GM12878 (cell line): ENCODE measurements at regions not wholly inside any gene's neighbourhood (a gene's known extent, or its start where the extent isn't known, plus 50 kb on each side); places are given as distances from the start of the nearest gene placed in this dataset.

Source experiments
- ATAC-seq: fragments of 200-7000 bp; cut with Tn5 transposase; 3 replicates; pipeline ENCODE4 v1.9.1; 2020; ENCODE audit warnings: mild to moderate bottlenecking, moderate library complexity
- BruUV-seq: library from RNA; stranded (reverse); fragments of 400-500 nt; replicated peaks from 2 replicates; lab custom pipeline; 2021; lab: Mats Ljungman, UMichigan
- CTCF ChIA-PET: fragments of 300-600 bp; sonication (Branson Sonifier 250); formaldehyde crosslinking; extraction: SDS; loops from one replicate; lab custom pipeline; 2021; ENCODE audit warnings: inconsistent platforms; lab: Yijun Ruan, JAX
- POLR2A ChIA-PET: fragments of 350-600 bp; formaldehyde crosslinking; extraction: SDS; loops from one replicate; lab custom pipeline; 2021; ENCODE audit warnings: inconsistent platforms; lab: Charles Lee
- RAD21 ChIA-PET: fragments of 300-600 bp; sonication (Branson Sonifier 250); formaldehyde crosslinking; loops from one replicate; lab custom pipeline; 2023; ENCODE audit warnings: antibody characterized with exemption; ENCODE audit not compliant: unreplicated experiment; lab: Charles Lee
- SMC1A ChIA-PET: fragments of 300-600 bp; sonication (Branson Sonifier 250); formaldehyde crosslinking; loops from one replicate; lab custom pipeline; 2023; ENCODE audit not compliant: unreplicated experiment, uncharacterized antibody; lab: Charles Lee
- DNase-seq: peaks from one replicate; pipeline ENCODE4 v3.0.0-alpha.2; 2011; ENCODE audit warnings: low read depth, low spot score
- FAIRE-seq: peaks from 3 replicates; lab custom pipeline; 2011; peaks lifted over from hg19 to GRCh38; lab: Jason Lieb, UNC
- H2AFZ ChIP-seq: 2 replicates; pipeline ENCODE4 v1.6.0; 2011; ENCODE audit warnings: low read depth, low read length, control low read depth; ENCODE audit not compliant: control insufficient read depth
- H3K27ac ChIP-seq: 2 replicates; pipeline ENCODE4 v1.5.1; 2011; ENCODE audit warnings: control low read depth; ENCODE audit not compliant: control insufficient read depth, insufficient read depth
- H3K27me3 ChIP-seq, 2 experiments: replicated peaks in 1 of 2; 2 replicates each; pipeline versions ENCODE4 v1.6.0 to v1.6.1; 2011; ENCODE audit warnings: low read length in 1 of 2; ENCODE audit not compliant: control insufficient read depth in 2 of 2, insufficient read depth in 2 of 2
- H3K36me3 ChIP-seq, 2 experiments: 2 replicates each; pipeline ENCODE4 v1.5.1; 2011; ENCODE audit warnings: low read length in 1 of 2; ENCODE audit not compliant: control insufficient read depth in 2 of 2, insufficient read depth in 2 of 2
- H3K4me1 ChIP-seq: 2 replicates; pipeline ENCODE4 v1.6.1; 2011; ENCODE audit warnings: mild to moderate bottlenecking, low read length, moderate library complexity, mixed read lengths; ENCODE audit not compliant: control insufficient read depth, insufficient read depth
- H3K4me2 ChIP-seq: 2 replicates; pipeline ENCODE4 v1.6.0; 2011; ENCODE audit warnings: control low read depth; ENCODE audit not compliant: control insufficient read depth, insufficient read depth
- H3K4me3 ChIP-seq: fragments of 200-600 bp; sonication (generic); 2 replicates; pipeline ENCODE4 v1.5.1; 2016
- H3K79me2 ChIP-seq: 2 replicates; pipeline ENCODE4 v1.6.0; 2011; ENCODE audit warnings: low read length; ENCODE audit not compliant: control insufficient read depth, insufficient read depth
- H3K9ac ChIP-seq: 2 replicates; pipeline ENCODE4 v1.8.0; 2011; ENCODE audit warnings: low read length, control low read depth, mixed read lengths; ENCODE audit not compliant: control insufficient read depth, insufficient read depth
- H3K9me3 ChIP-seq: replicated peaks from 3 replicates; pipeline ENCODE4 v1.5.1; 2011; ENCODE audit warnings: mild to moderate bottlenecking, low read length; ENCODE audit not compliant: control insufficient read depth, insufficient read depth
- H4K20me1 ChIP-seq: 2 replicates; pipeline ENCODE4 v1.6.0; 2011; ENCODE audit not compliant: control insufficient read depth, insufficient read depth
- ASH2L ChIP-seq: fragments of 300-600, 200-600 bp; sonication (generic); IDR thresholded peaks from 2 replicates; pipeline ENCODE4 v1.6.1; 2017; ENCODE audit warnings: low read depth, mild to moderate bottlenecking, borderline replicate concordance
- CBX3 ChIP-seq: fragments of 200-600 bp; sonication (generic); IDR thresholded peaks from 2 replicates; pipeline ENCODE4 v1.6.1; 2016; ENCODE audit warnings: low read depth, borderline replicate concordance
- CBX5 ChIP-seq: sonication (generic); IDR thresholded peaks from 2 replicates; pipeline ENCODE4 v1.6.1; 2016; ENCODE audit warnings: low read depth, moderate library complexity, mild to moderate bottlenecking, inconsistent platforms
- CHD2 ChIP-seq: IDR thresholded peaks from 2 replicates; pipeline ENCODE4 v1.6.1; 2011; ENCODE audit warnings: low read depth, low read length, improper control_type of control experiment, borderline replicate concordance
- CREB1 ChIP-seq: IDR thresholded peaks from 2 replicates; pipeline ENCODE4 v1.6.1; 2012; ENCODE audit warnings: low read depth, mild to moderate bottlenecking, inconsistent platforms
- EZH2 ChIP-seq: IDR thresholded peaks from 2 replicates; pipeline ENCODE4 v1.6.1; 2012; ENCODE audit warnings: low read depth, mild to moderate bottlenecking, control low read depth, inconsistent platforms, low read length, borderline replicate concordance; ENCODE audit not compliant: control insufficient read depth
- GABPA ChIP-seq: IDR thresholded peaks from 2 replicates; pipeline ENCODE4 v1.6.1; 2014; ENCODE audit warnings: antibody characterized with exemption, low read depth, mild to moderate bottlenecking, inconsistent platforms
- HDAC6 ChIP-seq: fragments of 200-600 bp; sonication (generic); IDR thresholded peaks from one replicate; pipeline ENCODE4 v1.8.0; 2017; ENCODE audit warnings: antibody characterized with exemption; ENCODE audit not compliant: unreplicated experiment
- KAT2A ChIP-seq: conservative IDR thresholded peaks from 2 replicates; pipeline ENCODE4 v1.6.1; 2011; ENCODE audit warnings: low read depth, low read length; ENCODE audit not compliant: control insufficient read depth
- MLLT1 ChIP-seq: fragments of 450-650 bp; IDR thresholded peaks from 2 replicates; pipeline ENCODE4 v1.6.1; 2016; ENCODE audit warnings: mild to moderate bottlenecking
- MTA3 ChIP-seq: IDR thresholded peaks from 2 replicates; pipeline ENCODE4 v1.6.1; 2012; ENCODE audit warnings: low read length, inconsistent platforms, borderline replicate concordance
- NBN ChIP-seq: fragments of 450-650 bp; IDR thresholded peaks from 2 replicates; pipeline ENCODE4 v1.6.1; 2016
- NR2C1 ChIP-seq: fragments of 450-650 bp; IDR thresholded peaks from 2 replicates; pipeline ENCODE4 v1.6.1; 2017; ENCODE audit warnings: antibody characterized with exemption, mild to moderate bottlenecking, moderate library complexity
- POU2F2 ChIP-seq: IDR thresholded peaks from 3 replicates; pipeline ENCODE4 v1.6.1; 2011; ENCODE audit warnings: low read depth, mild to moderate bottlenecking, low read length, borderline replicate concordance
- SP1 ChIP-seq: IDR thresholded peaks from one replicate; pipeline ENCODE4 v1.6.1; 2011; ENCODE audit warnings: low read depth, low read length
- TCF12 ChIP-seq: IDR thresholded peaks from 2 replicates; pipeline ENCODE4 v1.6.1; 2011; ENCODE audit warnings: low read depth, mild to moderate bottlenecking, low read length
- WGBS: methylation state at CpG from one replicate; pipeline ENCODE4 v1.1.6; 2016; ENCODE audit warnings: low lambda C conversion rate; ENCODE audit not compliant: insufficient replicate concordance, insufficient coverage; ENCODE audit errors: missing lambda C conversion rate; 5-methylcytosine and 5-hydroxymethylcytosine counted together
- in situ Hi-C: fragments of 300-500 bp; cut with MboI; formaldehyde crosslinking; loops from 9 replicates; pipeline ENCODE4 v1.14.3; 2018; ENCODE audit warnings: mixed read lengths
- intact Hi-C: fragments of 100-400 bp; cut with micrococcal nuclease; formaldehyde crosslinking; loops from one replicate; pipeline ENCODE4 v1.14.2; 2022; ENCODE audit not compliant: unreplicated experiment

- FAIRE-seq (no peak), DNase-seq (no peak), ATAC-seq (no peak)
- no peak for TF ChIP-seq NBN
- TF ChIP-seq CBX3: no peak
- no peak for TF ChIP-seq HDAC6
- TF ChIP-seq ASH2L: no peak
- TF ChIP-seq MLLT1: no peak
- TF ChIP-seq CBX5: no peak
- TF ChIP-seq NR2C1: no peak
- no peak for TF ChIP-seq SP1
- TF ChIP-seq CREB1: no peak
- no peak for TF ChIP-seq EZH2
- TF ChIP-seq KAT2A: no peak
- no peak for TF ChIP-seq GABPA
- TF ChIP-seq CHD2: no peak
- no peak for TF ChIP-seq POU2F2
- no peak for TF ChIP-seq TCF12
- no peak for TF ChIP-seq MTA3
- ChIA-PET CTCF (interaction anchor here (0.6 kb wide), 1 partner anchor 1085 kb away, joined by 4 read pairs; no protein-coding TSS in a partner anchor), POLR2A (no interaction called here), SMC1A (no interaction called here), RAD21 (interaction anchor here (0.5 kb wide), 1 partner anchor 394 kb away, joined by 3 read pairs; no protein-coding TSS in a partner anchor)
- no peak overlapping the region for H2AFZ ChIP-seq
- no peak overlapping the region for H3K4me3 ChIP-seq
- H3K36me3 ChIP-seq: no peaks in the 10 kb centered on the region
- H3K9me3 ChIP-seq: no peaks in the 10 kb centered on the region; the same call in 2 of the 3 replicates
- 56% methylated on average over 7 of the region's 9 CpGs for WGBS
- no peak overlapping the region for H3K9ac ChIP-seq
- H3K4me2 ChIP-seq: no peak overlapping the region
- H3K27me3 ChIP-seq: no peaks in the 10 kb centered on the region
- no peaks in the 10 kb centered on the region for H3K79me2 ChIP-seq
- no TSS peak for BruUV-seq
- in situ Hi-C loops (no loop called here), intact Hi-C loops (no loop called here)
- no peaks in the 10 kb centered on the region for H3K4me1 ChIP-seq
- H3K27ac ChIP-seq: no peak overlapping the region
- H4K20me1 ChIP-seq: no peaks in the 10 kb centered on the region
Measured at GRCh38 chr4:114476310-114476709, 122.3 kb upstream of the UGT8 start.
